ENCODE measurements at regions not wholly inside any gene's neighbourhood (a gene's known extent, or its start where the extent isn't known, plus 50 kb on each side); places are given as distances from the start of the nearest gene placed in this dataset.
A peak's percentile ranks its signal among the peaks of the same experiment; 100 is the strongest.
"Not testable (repeated sequence)": the region's sequence is repeated elsewhere in the genome, so short reads cannot be mapped to it uniquely, and the experiment has no call there.

- no peak for DNase-seq (ENCODE audit: low spot score)
Measured at GRCh38 chr12:85574291-85574690, 261.9 kb downstream of the RASSF9 start.

DNA sequence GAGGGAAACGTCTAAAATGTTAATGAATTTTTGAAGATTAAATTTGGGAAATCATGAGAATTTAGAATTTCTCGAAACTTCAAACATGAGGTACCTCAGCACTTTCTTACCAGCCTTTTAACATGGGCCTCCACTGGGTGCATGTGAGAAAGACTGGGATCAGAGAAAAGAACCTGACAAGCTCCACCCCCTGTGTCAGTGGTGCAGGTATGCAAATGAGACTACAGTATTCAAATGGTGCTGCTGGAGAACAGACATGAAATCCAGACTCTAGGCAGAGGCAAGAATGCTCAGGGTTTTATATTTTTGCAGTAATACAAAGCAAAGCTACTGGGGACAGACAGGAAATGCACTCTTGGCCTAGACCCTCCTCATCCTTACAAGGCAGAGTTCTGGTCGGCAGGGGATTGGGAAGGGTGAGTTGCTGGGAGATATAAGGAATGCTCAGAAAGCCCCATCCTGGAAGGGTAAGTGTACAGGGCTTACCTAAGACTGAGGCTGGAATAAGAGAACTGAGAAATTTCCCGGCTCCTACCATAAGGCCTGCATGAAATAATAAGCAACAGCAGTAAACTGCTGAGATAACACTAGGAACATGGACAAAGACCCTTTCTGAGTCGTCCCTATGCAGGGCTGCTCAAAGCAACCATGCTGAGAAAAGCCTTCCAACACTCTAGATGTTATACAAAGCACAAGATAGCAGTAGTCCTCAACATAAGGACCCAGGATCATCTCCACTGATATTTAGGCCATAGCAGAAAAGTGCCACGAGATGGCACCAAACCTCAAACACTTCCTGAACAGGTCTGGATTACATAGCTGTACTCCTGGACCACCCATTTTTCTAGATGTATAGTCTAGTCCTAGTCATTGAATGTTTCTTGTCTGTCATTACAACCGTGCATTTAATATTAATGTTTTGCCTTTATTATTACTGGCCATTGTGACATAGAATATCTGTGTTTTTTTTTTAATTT is 260.8 kb downstream of the RASSF9 start:
- peak; percentile 1 for DNase-seq (ENCODE audit: low spot score)

GRCh38 chr12:85580562-85581168 is 255.5 kb downstream of the RASSF9 start:
- no peak for DNase-seq (ENCODE audit: low spot score)

GRCh38 chr12:85587158-85587557 is 249.1 kb downstream of the RASSF9 start:
- no peak for DNase-seq (ENCODE audit: low spot score)

DNA sequence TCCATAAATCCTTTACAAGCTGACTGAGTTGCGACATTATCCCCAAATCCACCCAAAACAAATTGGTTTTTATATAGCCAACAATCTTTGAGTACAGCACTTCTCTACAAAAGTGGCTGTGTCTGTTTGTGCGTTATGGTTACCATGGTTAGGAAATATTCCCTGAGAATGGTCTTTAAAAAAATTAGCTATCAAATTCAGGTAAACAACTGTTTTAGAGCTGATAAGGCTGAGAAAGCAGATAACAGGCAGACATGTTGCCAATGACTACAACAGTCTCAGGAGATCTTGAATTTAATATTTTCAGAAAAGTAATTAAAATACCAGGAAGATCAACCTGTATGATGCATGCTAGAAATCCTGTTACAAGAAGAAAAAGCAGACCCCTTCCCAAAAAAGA is 248.0 kb downstream of the RASSF9 start:
- DNase-seq (ENCODE audit: low spot score) = no peak

- DNase-seq (ENCODE audit: low spot score) = no peak
Measured at GRCh38 chr12:85600841-85601240, 235.4 kb downstream of the RASSF9 start.

DNA sequence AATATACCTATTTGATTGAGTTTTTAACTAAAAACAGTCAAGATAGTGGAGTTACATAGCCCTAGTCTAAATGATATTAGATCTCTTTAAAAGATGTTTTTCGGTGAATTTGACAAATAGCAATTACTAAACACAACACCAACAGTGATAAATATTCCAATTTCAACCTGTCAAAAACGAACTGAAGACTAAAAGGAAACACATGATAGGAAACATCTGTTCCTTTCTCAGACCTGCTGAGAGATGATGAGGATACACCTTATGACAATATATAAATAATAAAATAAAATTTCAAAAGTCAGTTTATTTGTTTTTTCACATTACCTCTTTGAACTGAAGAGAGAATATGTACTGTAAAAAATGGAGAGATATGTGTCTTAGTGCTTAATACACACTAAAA is 232.7 kb downstream of the RASSF9 start:
- no peak for DNase-seq (ENCODE audit: low spot score)

- no peak for DNase-seq (ENCODE audit: low spot score)
Measured at GRCh38 chr12:85606455-85606854, 229.8 kb downstream of the RASSF9 start.

GRCh38 chr12:85609778-85610177 is 226.4 kb downstream of the RASSF9 start:
- DNase-seq (ENCODE audit: low spot score) = no peak

DNA sequence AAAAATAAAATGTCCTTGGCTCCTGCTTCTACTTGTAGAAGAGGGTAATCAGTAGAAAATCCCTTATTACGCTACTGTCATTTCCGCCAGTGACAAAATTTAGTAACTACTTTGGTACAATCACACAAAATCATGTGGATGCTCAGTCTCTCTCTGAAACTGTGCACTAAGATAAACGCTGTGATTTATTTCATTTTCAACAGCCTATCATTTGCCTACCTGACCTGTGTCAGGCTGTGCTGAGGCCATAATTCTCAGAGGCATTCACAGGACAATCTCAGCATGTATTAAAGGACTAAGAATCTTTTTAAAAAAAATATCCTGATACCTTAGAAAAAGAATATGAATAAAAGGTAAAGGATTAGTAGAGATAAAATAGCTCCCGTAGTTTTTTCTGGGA is 226.0 kb downstream of the RASSF9 start:
- no peak for DNase-seq (ENCODE audit: low spot score)

DNA sequence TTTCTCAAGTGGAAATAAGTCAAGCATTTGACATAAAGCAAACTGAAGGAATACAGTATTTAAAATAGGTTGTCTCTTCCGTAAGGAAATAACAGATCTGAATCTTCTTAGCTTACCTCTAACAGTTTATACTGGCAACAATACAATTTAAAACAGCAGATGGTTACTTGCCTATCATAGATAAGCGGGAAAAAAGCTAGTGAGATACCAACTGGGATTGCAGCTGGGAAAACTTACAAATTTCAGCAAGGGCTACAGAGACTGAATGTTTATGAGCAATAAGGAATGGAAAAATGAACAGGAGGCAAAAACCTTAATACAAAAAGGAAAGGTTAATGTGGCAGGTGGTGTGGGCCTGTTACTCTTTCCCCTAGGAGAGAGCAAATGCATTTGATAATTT is 220.0 kb downstream of the RASSF9 start:
- DNase-seq (ENCODE audit: low spot score) = no peak

- no peak for DNase-seq (ENCODE audit: low spot score)
Measured at GRCh38 chr12:85617307-85618091, 218.7 kb downstream of the RASSF9 start.

- DNase-seq (ENCODE audit: low spot score) = no peak
Measured at GRCh38 chr12:85621041-85621440, 215.2 kb downstream of the RASSF9 start.

- no peak for DNase-seq (ENCODE audit: low spot score)
Measured at GRCh38 chr12:85623763-85624162, 212.4 kb downstream of the RASSF9 start.

DNA sequence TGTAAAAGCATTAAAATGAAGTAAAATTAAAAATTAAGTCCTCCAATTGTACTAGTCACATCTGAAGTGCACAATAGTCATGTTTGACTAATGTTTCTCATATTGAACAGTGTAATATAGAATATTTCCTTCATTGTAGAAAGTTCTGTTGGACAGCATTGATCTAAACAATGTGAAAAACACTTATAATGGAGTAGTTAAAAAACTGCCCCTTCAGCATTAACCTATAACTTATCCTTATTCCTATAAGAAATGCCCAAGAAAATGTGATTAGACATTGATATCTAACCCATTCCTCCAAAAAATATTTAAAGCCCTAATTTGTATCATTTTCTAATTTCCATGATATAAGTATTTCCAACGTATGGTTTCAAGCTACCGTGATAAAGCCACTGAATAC is 210.7 kb downstream of the RASSF9 start:
- no peak for DNase-seq (ENCODE audit: low spot score)

DNA sequence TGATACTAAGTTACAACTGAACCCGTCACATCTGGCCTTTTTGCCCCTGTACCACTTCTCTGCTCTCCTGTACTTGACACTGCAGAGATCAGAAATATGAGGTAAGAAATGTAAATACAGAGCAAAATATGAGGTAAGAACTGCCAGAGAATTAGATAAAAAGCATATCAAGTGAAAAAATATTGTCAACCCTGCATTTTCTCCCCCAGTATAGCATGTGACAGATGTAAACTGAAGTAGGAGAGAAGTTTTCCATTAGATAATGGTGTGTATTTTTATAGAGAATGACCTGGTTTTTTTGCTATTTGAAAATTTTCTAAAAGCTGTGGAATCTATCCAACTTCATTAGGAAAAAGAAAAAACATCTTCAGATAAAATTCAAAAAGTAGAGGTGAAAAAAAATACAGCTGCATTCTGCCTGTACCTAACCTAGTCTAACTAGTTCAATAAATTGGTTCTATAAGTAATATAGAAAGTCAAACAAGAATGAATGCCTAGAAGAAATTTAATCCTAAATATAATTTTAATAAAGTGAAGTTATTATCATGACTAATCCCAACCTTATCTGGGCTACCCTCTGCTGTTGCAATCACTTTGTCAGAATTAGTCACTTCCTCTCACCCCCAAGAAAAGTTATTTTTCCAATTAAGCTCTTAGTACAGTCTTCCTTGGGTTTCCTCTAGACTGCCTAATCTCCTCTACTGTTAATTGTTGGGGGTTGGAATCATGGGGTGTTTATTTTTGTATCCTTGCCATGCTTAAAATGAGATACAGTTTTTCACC is 210.0 kb downstream of the RASSF9 start:
- DNase-seq (ENCODE audit: low spot score) = no peak

GRCh38 chr12:85626784-85627171 is 209.4 kb downstream of the RASSF9 start:
- DNase-seq (ENCODE audit: low spot score) = no peak

GRCh38 chr12:85627584-85627983 is 208.6 kb downstream of the RASSF9 start:
- DNase-seq (ENCODE audit: low spot score) = no peak

DNA sequence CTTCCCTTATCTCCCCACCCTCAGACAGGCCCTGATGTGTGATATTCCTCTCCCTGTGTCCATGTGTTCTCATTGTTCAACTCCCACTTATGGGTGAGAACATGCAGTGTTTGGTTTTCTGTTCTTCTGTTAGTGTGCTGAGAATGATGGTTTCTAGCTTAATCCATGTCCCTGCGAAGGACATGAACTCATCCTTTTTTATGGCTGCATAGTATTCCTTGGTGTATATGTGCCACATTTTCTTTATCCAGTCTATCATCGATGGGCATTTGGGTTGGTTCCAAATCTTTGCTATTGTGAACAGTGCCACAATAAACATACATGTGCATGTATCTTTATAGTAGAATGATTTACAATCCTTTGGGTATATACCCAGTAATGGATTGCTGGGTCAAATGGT is 207.6 kb downstream of the RASSF9 start:
- DNase-seq (ENCODE audit: low spot score) = not testable (repeated sequence)

- DNase-seq (ENCODE audit: low spot score) = no peak
Measured at GRCh38 chr12:85630851-85631250, 205.4 kb downstream of the RASSF9 start.

DNA sequence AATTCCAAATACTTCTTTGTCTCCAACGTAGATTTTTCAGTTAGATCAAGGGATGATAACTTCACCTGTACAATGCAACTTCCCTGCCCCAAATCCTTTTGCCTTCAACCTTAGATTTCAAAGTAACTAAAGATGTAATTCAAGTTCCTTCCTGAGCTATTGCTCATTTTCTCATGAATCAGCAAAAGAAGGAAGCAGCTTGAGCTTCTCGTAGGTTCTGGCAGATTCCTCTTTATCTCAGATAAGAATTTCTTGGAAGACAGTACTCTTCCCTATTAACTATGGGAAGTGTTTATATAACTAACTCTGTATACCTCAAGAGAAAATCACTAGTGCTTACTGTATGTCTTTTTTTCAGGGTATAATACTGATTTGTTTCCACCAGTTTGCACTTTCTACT is 203.8 kb downstream of the RASSF9 start:
- no peak for DNase-seq (ENCODE audit: low spot score)

- DNase-seq (ENCODE audit: low spot score) = no peak
Measured at GRCh38 chr12:85633491-85633890, 202.7 kb downstream of the RASSF9 start.

All from CD4-positive, alpha-beta T cell treated with Interleukin-2 at 100 ng/mL for 4 hours (primary cell).